ENCODE measurements at regions not wholly inside any gene's neighbourhood (a gene's known extent, or its start where the extent isn't known, plus 50 kb on each side); places are given as distances from the start of the nearest gene placed in this dataset.

GRCh38 chr9:73074176-73074708, 77.4 kb upstream of the ANXA1 start:
- Histone ChIP-seq H3K79me2 (ENCODE audit: control insufficient read depth, insufficient read depth, low read length) (no peaks in the 10 kb centered on the region), H2AFZ (ENCODE audit: control insufficient read depth, low read length) (no peak overlapping the region), H3K9me3 (ENCODE audit: control insufficient read depth, low read depth, low read length) (no peaks in the 10 kb centered on the region), H3K9ac (ENCODE audit: control insufficient read depth, extremely low read depth, insufficient read depth, low read length) (no peak overlapping the region), H3K27ac (ENCODE audit: control insufficient read depth, insufficient read depth, low read length) (no peak overlapping the region), H4K20me1 (ENCODE audit: control insufficient read depth, extremely low read depth, insufficient read depth, low read length) (no peaks in the 10 kb centered on the region), H3K27me3 (ENCODE audit: control insufficient read depth, extremely low read depth, insufficient read depth, low read length) (no peaks in the 10 kb centered on the region), H3K4me1 (ENCODE audit: control insufficient read depth, extremely low read depth, insufficient read depth, low read length) (no peaks in the 10 kb centered on the region), H3K4me2 (ENCODE audit: control insufficient read depth, extremely low read depth, insufficient read depth, low read depth, low read length) (no peak overlapping the region), H3K4me3 (ENCODE audit: control insufficient read depth in 2 of 3, extremely low read depth in 1 of 3, insufficient read depth in 2 of 3, low read depth in 1 of 3, low read length in 3 of 3) (no peak overlapping the region), H3K9me1 (ENCODE audit: control insufficient read depth, extremely low read depth, insufficient read depth, low read length) (no peaks in the 10 kb centered on the region), H3K36me3 (ENCODE audit: control insufficient read depth in 2 of 2, extremely low read depth in 1 of 2, insufficient read depth in 2 of 2, low read length in 2 of 2) (no peaks in the 10 kb centered on the region)
- DNase-seq (ENCODE audit: low read depth, low spot score) (no peak), FAIRE-seq (no peak)
- TF ChIP-seq EZH2 (IDR thresholded peaks at IDR 0.05; ENCODE audit: low read length): no peak
- TF ChIP-seq CTCF (optimal IDR thresholded peaks at IDR 0.05 in 1 of 3, IDR thresholded peaks at IDR 0.05 in 1 of 3, conservative IDR thresholded peaks at IDR 0.05 in 1 of 3; ENCODE audit: extremely low read depth in 1 of 3, insufficient read depth in 2 of 3, low read length in 3 of 3): no peak
- dilution Hi-C loops (cut with MboI; ENCODE audit: extremely low pct_ligation_motif_present, low sequenced_read_pairs): no loop called here

- TF ChIP-seq EZH2 (IDR thresholded peaks at IDR 0.05; ENCODE audit: low read length): no peak
- no peak overlapping the region for H3K4me3 ChIP-seq (ENCODE audit: control insufficient read depth in 2 of 3, extremely low read depth in 1 of 3, insufficient read depth in 2 of 3, low read depth in 1 of 3, low read length in 3 of 3)
- no peak overlapping the region for H3K27ac ChIP-seq (ENCODE audit: control insufficient read depth, insufficient read depth, low read length)
- no peak overlapping the region for H2AFZ ChIP-seq (ENCODE audit: control insufficient read depth, low read length)
- dilution Hi-C loops (cut with MboI; ENCODE audit: extremely low pct_ligation_motif_present, low sequenced_read_pairs): no loop called here
- no peaks in the 10 kb centered on the region for H3K36me3 ChIP-seq (ENCODE audit: control insufficient read depth in 2 of 2, extremely low read depth in 1 of 2, insufficient read depth in 2 of 2, low read length in 2 of 2)
- H3K4me1 ChIP-seq (ENCODE audit: control insufficient read depth, extremely low read depth, insufficient read depth, low read length): no peaks in the 10 kb centered on the region
- H3K27me3 ChIP-seq (ENCODE audit: control insufficient read depth, extremely low read depth, insufficient read depth, low read length): no peaks in the 10 kb centered on the region
- H3K79me2 ChIP-seq (ENCODE audit: control insufficient read depth, insufficient read depth, low read length): no peaks in the 10 kb centered on the region
- H3K9ac ChIP-seq (ENCODE audit: control insufficient read depth, extremely low read depth, insufficient read depth, low read length): no peak overlapping the region
- no peak for DNase-seq (ENCODE audit: low read depth, low spot score)
- H3K4me2 ChIP-seq (ENCODE audit: control insufficient read depth, extremely low read depth, insufficient read depth, low read depth, low read length): no peak overlapping the region
- H4K20me1 ChIP-seq (ENCODE audit: control insufficient read depth, extremely low read depth, insufficient read depth, low read length): no peaks in the 10 kb centered on the region
- no peak for FAIRE-seq
- H3K9me1 ChIP-seq (ENCODE audit: control insufficient read depth, extremely low read depth, insufficient read depth, low read length): no peaks in the 10 kb centered on the region
- no peaks in the 10 kb centered on the region for H3K9me3 ChIP-seq (ENCODE audit: control insufficient read depth, low read depth, low read length)
Measured at GRCh38 chr9:73073337-73074175, 78.1 kb upstream of the ANXA1 start.
